ENCODE measurements at regions not wholly inside any gene's neighbourhood (a gene's known extent, or its start where the extent isn't known, plus 50 kb on each side); places are given as distances from the start of the nearest gene placed in this dataset.
"Not testable (repeated sequence)": the region's sequence is repeated elsewhere in the genome, so short reads cannot be mapped to it uniquely, and the experiment has no call there.

GRCh38 chr5:33195431-33196165, 245.2 kb upstream of the TARS1 start:
- no peaks in the 10 kb centered on the region for H3K36me3 Mint-ChIP-seq
- H3K4me1 Mint-ChIP-seq (ENCODE audit: low read depth), result no peaks in the 10 kb centered on the region
- H3K27me3 Mint-ChIP-seq, result no peaks in the 10 kb centered on the region
- peaks cover 15% of the 10 kb centered on the region for H3K9me3 Mint-ChIP-seq (ENCODE audit: low read depth)
- no peak overlapping the region for H3K4me3 Mint-ChIP-seq
- no peak overlapping the region for H3K27ac Mint-ChIP-seq

GRCh38 chr5:33198836-33199235, 241.9 kb upstream of the TARS1 start:
- Mint-ChIP-seq H3K4me1 (ENCODE audit: low read depth) (no peaks in the 10 kb centered on the region), H3K36me3 (no peaks in the 10 kb centered on the region), H3K27me3 (no peaks in the 10 kb centered on the region), H3K27ac (no peak overlapping the region), H3K9me3 (ENCODE audit: low read depth) (peaks cover 11% of the 10 kb centered on the region), H3K4me3 (no peak overlapping the region)

GRCh38 chr5:33203931-33204330, 236.8 kb upstream of the TARS1 start:
- no peak overlapping the region for H3K4me3 Mint-ChIP-seq
- H3K36me3 Mint-ChIP-seq, result no peaks in the 10 kb centered on the region
- no peaks in the 10 kb centered on the region for H3K27me3 Mint-ChIP-seq
- no peak overlapping the region for H3K27ac Mint-ChIP-seq
- H3K4me1 Mint-ChIP-seq (ENCODE audit: low read depth), result no peaks in the 10 kb centered on the region
- H3K9me3 Mint-ChIP-seq (ENCODE audit: low read depth), result no peaks in the 10 kb centered on the region

- Mint-ChIP-seq H3K4me1 (ENCODE audit: low read depth) (no peaks in the 10 kb centered on the region), H3K27ac (no peak overlapping the region), H3K36me3 (no peaks in the 10 kb centered on the region), H3K4me3 (no peak overlapping the region), H3K9me3 (ENCODE audit: low read depth) (no peaks in the 10 kb centered on the region), H3K27me3 (no peaks in the 10 kb centered on the region)
Measured at GRCh38 chr5:33205079-33205478, 235.7 kb upstream of the TARS1 start.

- Mint-ChIP-seq H3K27ac (no peak overlapping the region), H3K27me3 (no peaks in the 10 kb centered on the region), H3K9me3 (ENCODE audit: low read depth) (no peaks in the 10 kb centered on the region), H3K4me3 (no peak overlapping the region), H3K36me3 (no peaks in the 10 kb centered on the region), H3K4me1 (ENCODE audit: low read depth) (no peaks in the 10 kb centered on the region)
Measured at GRCh38 chr5:33205727-33206410, 234.9 kb upstream of the TARS1 start.

- no peaks in the 10 kb centered on the region for H3K9me3 Mint-ChIP-seq (ENCODE audit: low read depth)
- no peak overlapping the region for H3K27ac Mint-ChIP-seq
- no peaks in the 10 kb centered on the region for H3K36me3 Mint-ChIP-seq
- H3K27me3 Mint-ChIP-seq, result no peaks in the 10 kb centered on the region
- H3K4me1 Mint-ChIP-seq (ENCODE audit: low read depth), result no peaks in the 10 kb centered on the region
- H3K4me3 Mint-ChIP-seq, result no peak overlapping the region
Measured at GRCh38 chr5:33206962-33207506, 233.7 kb upstream of the TARS1 start.

- H3K9me3 Mint-ChIP-seq (ENCODE audit: low read depth), result no peaks in the 10 kb centered on the region
- no peaks in the 10 kb centered on the region for H3K4me1 Mint-ChIP-seq (ENCODE audit: low read depth)
- H3K4me3 Mint-ChIP-seq, result no peak overlapping the region
- no peak overlapping the region for H3K27ac Mint-ChIP-seq
- H3K27me3 Mint-ChIP-seq, result peaks cover 1% of the 10 kb centered on the region
- H3K36me3 Mint-ChIP-seq, result no peaks in the 10 kb centered on the region
Measured at GRCh38 chr5:33209252-33209651, 231.5 kb upstream of the TARS1 start.

- not testable (repeated sequence) for H3K27me3 Mint-ChIP-seq; H3K4me3 Mint-ChIP-seq; H3K4me1 Mint-ChIP-seq (ENCODE audit: low read depth); H3K36me3 Mint-ChIP-seq; H3K9me3 Mint-ChIP-seq (ENCODE audit: low read depth); H3K27ac Mint-ChIP-seq
Measured at GRCh38 chr5:33210221-33210620, 230.5 kb upstream of the TARS1 start.

GRCh38 chr5:33210978-33211377, 229.8 kb upstream of the TARS1 start:
- H3K36me3 Mint-ChIP-seq, result no peaks in the 10 kb centered on the region
- H3K9me3 Mint-ChIP-seq (ENCODE audit: low read depth), result no peaks in the 10 kb centered on the region
- H3K4me1 Mint-ChIP-seq (ENCODE audit: low read depth), result no peaks in the 10 kb centered on the region
- no peak overlapping the region for H3K27ac Mint-ChIP-seq
- no peak overlapping the region for H3K4me3 Mint-ChIP-seq
- peaks cover 1% of the 10 kb centered on the region for H3K27me3 Mint-ChIP-seq

GRCh38 chr5:33212439-33212838, 228.3 kb upstream of the TARS1 start:
- H3K4me1 Mint-ChIP-seq (ENCODE audit: low read depth), result no peaks in the 10 kb centered on the region
- H3K27me3 Mint-ChIP-seq, result peaks cover 1% of the 10 kb centered on the region
- H3K36me3 Mint-ChIP-seq, result no peaks in the 10 kb centered on the region
- H3K9me3 Mint-ChIP-seq (ENCODE audit: low read depth), result no peaks in the 10 kb centered on the region
- H3K27ac Mint-ChIP-seq, result no peak overlapping the region
- no peak overlapping the region for H3K4me3 Mint-ChIP-seq

- Mint-ChIP-seq H3K4me3 (no peak overlapping the region), H3K4me1 (ENCODE audit: low read depth) (no peaks in the 10 kb centered on the region), H3K27ac (no peak overlapping the region), H3K36me3 (no peaks in the 10 kb centered on the region), H3K27me3 (peaks cover 1% of the 10 kb centered on the region), H3K9me3 (ENCODE audit: low read depth) (no peaks in the 10 kb centered on the region)
Measured at GRCh38 chr5:33212900-33213299, 227.9 kb upstream of the TARS1 start.

GRCh38 chr5:33223563-33224284, 217.0 kb upstream of the TARS1 start:
- H3K4me3 Mint-ChIP-seq, result no peak overlapping the region
- no peaks in the 10 kb centered on the region for H3K4me1 Mint-ChIP-seq (ENCODE audit: low read depth)
- no peaks in the 10 kb centered on the region for H3K27me3 Mint-ChIP-seq
- no peak overlapping the region for H3K27ac Mint-ChIP-seq
- no peaks in the 10 kb centered on the region for H3K36me3 Mint-ChIP-seq
- H3K9me3 Mint-ChIP-seq (ENCODE audit: low read depth), result no peaks in the 10 kb centered on the region

GRCh38 chr5:33224285-33224961, 216.3 kb upstream of the TARS1 start:
- Mint-ChIP-seq H3K4me1 (ENCODE audit: low read depth) (no peaks in the 10 kb centered on the region), H3K27me3 (no peaks in the 10 kb centered on the region), H3K4me3 (no peak overlapping the region), H3K36me3 (no peaks in the 10 kb centered on the region), H3K9me3 (ENCODE audit: low read depth) (no peaks in the 10 kb centered on the region), H3K27ac (no peak overlapping the region)

- H3K27ac Mint-ChIP-seq, result no peak overlapping the region
- no peaks in the 10 kb centered on the region for H3K27me3 Mint-ChIP-seq
- H3K4me1 Mint-ChIP-seq (ENCODE audit: low read depth), result no peaks in the 10 kb centered on the region
- no peaks in the 10 kb centered on the region for H3K9me3 Mint-ChIP-seq (ENCODE audit: low read depth)
- H3K36me3 Mint-ChIP-seq, result no peaks in the 10 kb centered on the region
- no peak overlapping the region for H3K4me3 Mint-ChIP-seq
Measured at GRCh38 chr5:33227247-33227646, 213.5 kb upstream of the TARS1 start.

GRCh38 chr5:33227746-33228145, 213.0 kb upstream of the TARS1 start:
- H3K4me1 Mint-ChIP-seq (ENCODE audit: low read depth), result no peaks in the 10 kb centered on the region
- no peaks in the 10 kb centered on the region for H3K9me3 Mint-ChIP-seq (ENCODE audit: low read depth)
- H3K36me3 Mint-ChIP-seq, result no peaks in the 10 kb centered on the region
- no peaks in the 10 kb centered on the region for H3K27me3 Mint-ChIP-seq
- no peak overlapping the region for H3K27ac Mint-ChIP-seq
- H3K4me3 Mint-ChIP-seq, result no peak overlapping the region
